GM06990 (cell line): ENCODE measurements at regions not wholly inside any gene's neighbourhood (a gene's known extent, or its start where the extent isn't known, plus 50 kb on each side); places are given as distances from the start of the nearest gene placed in this dataset.

Experiments used
- DNase-seq: peaks from one replicate; pipeline ENCODE4 v3.0.0-alpha.2; 2011; ENCODE audit not compliant: insufficient read length; ENCODE audit errors: extremely low read depth
- H3K27me3 ChIP-seq: replicated peaks from 2 replicates; pipeline ENCODE4 v1.6.0; 2011; ENCODE audit warnings: low read length; ENCODE audit not compliant: control insufficient read depth, insufficient read depth
- H3K36me3 ChIP-seq: 2 replicates; pipeline ENCODE4 v1.5.1; 2011; ENCODE audit warnings: low read length; ENCODE audit not compliant: control insufficient read depth, insufficient read depth
- H3K4me3 ChIP-seq: replicated peaks from 2 replicates; pipeline ENCODE4 v1.5.1; 2011; ENCODE audit warnings: low read depth, mild to moderate bottlenecking, control low read depth, low read length
- TF ChIP-seq, protein P1 (sequence below): IDR thresholded peaks from 2 replicates; pipeline ENCODE4 v1.5.1; 2011; ENCODE audit warnings: low read length, control low read depth, mild to moderate bottlenecking, inconsistent platforms; ENCODE audit not compliant: insufficient read depth, poor library complexity, severe bottlenecking

DNA sequence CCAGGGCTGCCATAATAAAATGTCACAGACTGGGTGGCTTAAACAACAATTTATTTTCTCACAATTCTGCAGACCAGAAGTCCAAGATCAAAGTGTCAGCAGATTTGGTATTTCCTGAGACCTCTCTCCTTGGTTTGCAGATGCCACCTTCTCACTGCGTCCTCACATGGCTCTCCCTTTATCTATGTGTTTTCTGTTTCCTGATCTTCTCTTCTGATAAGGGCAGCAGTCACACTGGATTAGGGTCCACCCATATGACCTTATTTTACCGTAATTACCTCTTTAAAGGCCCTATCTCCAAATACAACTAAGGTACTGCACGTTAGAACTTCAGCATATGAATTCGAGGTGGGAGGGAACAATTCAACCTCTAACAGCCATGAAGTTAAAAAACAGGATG is 238.9 kb upstream of the API5 start:
- H3K36me3 ChIP-seq = no peaks in the 10 kb centered on the region
- no peak overlapping the region for H3K4me3 ChIP-seq
- TF ChIP-seq, protein P1, sequence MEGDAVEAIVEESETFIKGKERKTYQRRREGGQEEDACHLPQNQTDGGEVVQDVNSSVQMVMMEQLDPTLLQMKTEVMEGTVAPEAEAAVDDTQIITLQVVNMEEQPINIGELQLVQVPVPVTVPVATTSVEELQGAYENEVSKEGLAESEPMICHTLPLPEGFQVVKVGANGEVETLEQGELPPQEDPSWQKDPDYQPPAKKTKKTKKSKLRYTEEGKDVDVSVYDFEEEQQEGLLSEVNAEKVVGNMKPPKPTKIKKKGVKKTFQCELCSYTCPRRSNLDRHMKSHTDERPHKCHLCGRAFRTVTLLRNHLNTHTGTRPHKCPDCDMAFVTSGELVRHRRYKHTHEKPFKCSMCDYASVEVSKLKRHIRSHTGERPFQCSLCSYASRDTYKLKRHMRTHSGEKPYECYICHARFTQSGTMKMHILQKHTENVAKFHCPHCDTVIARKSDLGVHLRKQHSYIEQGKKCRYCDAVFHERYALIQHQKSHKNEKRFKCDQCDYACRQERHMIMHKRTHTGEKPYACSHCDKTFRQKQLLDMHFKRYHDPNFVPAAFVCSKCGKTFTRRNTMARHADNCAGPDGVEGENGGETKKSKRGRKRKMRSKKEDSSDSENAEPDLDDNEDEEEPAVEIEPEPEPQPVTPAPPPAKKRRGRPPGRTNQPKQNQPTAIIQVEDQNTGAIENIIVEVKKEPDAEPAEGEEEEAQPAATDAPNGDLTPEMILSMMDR = no peak
- DNase-seq = no peak
- no peaks in the 10 kb centered on the region for H3K27me3 ChIP-seq

DNA sequence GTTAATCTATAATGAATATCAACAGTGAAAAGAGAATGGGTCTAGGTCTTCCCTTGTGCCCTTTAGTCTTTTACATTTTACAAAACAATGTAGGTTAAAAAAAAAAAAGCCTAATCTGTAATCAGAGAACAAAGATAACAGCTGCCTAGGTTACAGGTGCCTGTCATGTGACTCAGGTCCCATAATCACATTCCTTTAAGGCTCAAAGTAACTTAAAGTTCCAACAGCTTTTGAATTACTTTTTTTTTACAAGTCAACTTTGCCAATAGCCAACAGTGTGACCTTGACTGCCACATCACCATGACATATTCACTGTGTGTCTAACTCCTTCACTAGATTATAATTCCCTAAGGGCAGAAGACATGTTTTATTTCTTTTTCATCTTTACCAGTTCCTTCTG is 237.0 kb upstream of the API5 start:
- no peaks in the 10 kb centered on the region for H3K27me3 ChIP-seq

DNA sequence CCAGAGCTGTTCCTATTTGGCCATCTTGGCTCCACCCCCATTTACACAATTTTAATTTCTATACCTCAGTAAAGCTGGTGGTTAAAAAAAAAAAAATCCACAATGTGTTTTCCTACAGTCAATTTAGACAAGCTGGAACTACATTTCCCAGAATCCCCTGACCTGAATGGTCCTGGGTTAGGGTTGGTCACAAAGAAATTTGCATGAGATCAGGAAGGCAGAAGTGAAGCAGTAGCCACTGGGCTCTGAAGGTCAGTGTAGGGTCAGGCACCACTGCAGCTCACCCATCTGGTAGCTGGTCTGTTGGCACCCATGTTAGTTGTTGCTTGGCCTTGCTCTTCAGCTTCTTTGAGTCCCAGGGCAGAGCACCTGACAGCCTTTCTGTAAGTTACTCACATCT is 210.7 kb upstream of the API5 start:
- Histone ChIP-seq H3K27me3 (no peaks in the 10 kb centered on the region), H3K36me3 (no peaks in the 10 kb centered on the region), H3K4me3 (no peak overlapping the region)
- DNase-seq = no peak
- TF ChIP-seq, protein P1 = no peak

More for the DNA sequence above, 237.0 kb upstream of the API5 start:
- TF ChIP-seq, protein P1 = no peak
- Histone ChIP-seq H3K36me3 (no peaks in the 10 kb centered on the region), H3K4me3 (no peak overlapping the region)
- no peak for DNase-seq

DNA sequence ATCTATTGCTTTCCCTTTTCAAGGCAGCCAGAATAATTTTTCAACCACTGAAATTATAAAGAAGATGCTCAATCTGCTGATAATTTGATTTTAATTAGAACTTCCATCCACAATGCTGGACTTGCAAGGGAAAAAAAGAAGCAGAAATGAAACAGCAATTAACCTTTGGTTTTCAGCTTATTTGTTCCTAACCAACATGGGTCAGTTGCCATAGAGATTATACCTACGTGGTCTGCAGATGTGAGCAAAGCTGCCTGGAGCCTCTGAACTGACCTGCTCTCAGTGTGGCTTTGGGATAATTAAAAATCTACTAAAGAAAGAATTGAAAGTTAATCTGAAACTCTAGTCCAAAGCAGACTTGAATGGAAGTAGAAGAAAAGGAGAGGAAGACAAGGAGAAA is 195.7 kb upstream of the API5 start:
- TF ChIP-seq, protein P1 = no peak
- no peak for DNase-seq
- Histone ChIP-seq H3K4me3 (no peak overlapping the region), H3K36me3 (no peaks in the 10 kb centered on the region), H3K27me3 (no peaks in the 10 kb centered on the region)

DNA sequence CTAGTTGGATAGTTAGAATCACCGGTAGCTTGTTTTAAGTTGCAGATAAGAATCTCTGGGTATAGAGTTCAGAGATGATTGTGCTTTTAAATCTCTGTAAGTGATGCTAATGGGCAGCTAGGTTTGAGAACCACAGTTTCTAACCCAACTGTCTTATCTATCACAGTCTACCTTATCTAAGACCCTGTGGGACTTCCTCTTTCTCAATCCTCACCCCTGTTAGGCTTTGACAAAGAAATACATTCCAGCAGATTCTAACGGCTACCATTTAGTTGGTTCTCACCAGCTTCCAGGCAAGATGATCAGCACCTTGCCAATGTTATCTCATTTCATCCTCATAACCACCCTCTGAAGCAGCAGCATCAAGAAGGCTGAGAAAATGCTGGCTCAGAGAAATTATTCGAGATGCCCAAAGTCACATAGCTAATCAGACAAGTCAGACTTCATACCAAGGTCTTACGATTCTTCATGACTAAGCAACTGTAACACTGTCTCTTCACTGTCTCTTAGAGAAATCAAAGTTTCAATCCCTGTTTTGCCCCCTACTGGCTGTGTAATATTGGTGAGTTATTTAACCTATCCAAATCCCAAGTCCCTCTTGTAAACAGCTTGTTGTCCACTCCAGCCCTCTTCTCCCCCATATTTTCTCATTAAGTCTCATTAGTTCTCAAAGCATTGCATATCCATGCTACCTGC is 192.4 kb upstream of the API5 start:
- TF ChIP-seq, protein P1 = no peak

DNA sequence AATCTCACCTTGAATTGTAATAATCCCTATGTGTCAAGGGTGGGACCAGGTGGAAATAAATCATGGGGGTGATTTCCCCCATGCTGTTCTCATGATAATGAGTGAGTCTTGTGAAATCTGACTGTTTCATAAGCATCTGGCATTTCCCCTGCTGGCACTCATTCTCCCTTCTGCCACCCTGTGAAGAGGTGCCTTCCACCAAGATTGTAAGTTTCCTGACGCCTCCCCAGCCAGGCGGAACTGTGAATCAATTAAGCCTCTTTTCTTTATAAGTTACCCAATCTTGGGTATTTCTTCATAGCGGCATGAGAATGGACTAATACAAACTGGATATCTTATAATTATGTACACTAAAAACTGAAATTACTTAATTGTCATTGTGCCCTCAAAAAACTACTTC is 189.2 kb upstream of the API5 start:
- Histone ChIP-seq H3K27me3 (no peaks in the 10 kb centered on the region), H3K4me3 (no peak overlapping the region), H3K36me3 (no peaks in the 10 kb centered on the region)
- TF ChIP-seq, protein P1 = no peak
- DNase-seq = no peak

More for the DNA sequence above, 192.4 kb upstream of the API5 start:
- H3K36me3 ChIP-seq = no peaks in the 10 kb centered on the region
- no peaks in the 10 kb centered on the region for H3K27me3 ChIP-seq
- no peak for DNase-seq
- no peak overlapping the region for H3K4me3 ChIP-seq
